ENCODE measurements at regions not wholly inside any gene's neighbourhood (a gene's known extent, or its start where the extent isn't known, plus 50 kb on each side); places are given as distances from the start of the nearest gene placed in this dataset.

DNA sequence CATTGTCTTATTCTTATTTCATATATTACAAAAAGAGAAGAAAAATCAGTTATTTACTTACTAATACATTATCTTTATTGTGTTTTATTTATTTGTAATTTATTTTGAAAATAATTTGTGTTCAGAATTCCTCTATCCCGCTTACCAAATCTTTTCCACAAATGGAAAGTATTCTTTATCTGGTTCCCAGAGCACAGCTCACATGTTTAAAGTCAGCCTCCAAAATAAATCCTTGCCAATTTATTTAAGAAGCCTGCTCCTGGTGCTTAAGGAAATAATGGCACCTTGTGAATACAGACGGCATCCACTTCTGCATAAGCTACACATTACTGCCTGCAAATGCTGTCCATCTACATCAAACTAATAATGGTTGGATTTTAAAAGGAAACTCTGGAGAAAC, 435.4 kb downstream of the MTRR start:
- DNase-seq (ENCODE audit: insufficient read length, low spot score) (no peak), FAIRE-seq (no peak)
- TF ChIP-seq, protein P1, sequence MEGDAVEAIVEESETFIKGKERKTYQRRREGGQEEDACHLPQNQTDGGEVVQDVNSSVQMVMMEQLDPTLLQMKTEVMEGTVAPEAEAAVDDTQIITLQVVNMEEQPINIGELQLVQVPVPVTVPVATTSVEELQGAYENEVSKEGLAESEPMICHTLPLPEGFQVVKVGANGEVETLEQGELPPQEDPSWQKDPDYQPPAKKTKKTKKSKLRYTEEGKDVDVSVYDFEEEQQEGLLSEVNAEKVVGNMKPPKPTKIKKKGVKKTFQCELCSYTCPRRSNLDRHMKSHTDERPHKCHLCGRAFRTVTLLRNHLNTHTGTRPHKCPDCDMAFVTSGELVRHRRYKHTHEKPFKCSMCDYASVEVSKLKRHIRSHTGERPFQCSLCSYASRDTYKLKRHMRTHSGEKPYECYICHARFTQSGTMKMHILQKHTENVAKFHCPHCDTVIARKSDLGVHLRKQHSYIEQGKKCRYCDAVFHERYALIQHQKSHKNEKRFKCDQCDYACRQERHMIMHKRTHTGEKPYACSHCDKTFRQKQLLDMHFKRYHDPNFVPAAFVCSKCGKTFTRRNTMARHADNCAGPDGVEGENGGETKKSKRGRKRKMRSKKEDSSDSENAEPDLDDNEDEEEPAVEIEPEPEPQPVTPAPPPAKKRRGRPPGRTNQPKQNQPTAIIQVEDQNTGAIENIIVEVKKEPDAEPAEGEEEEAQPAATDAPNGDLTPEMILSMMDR (IDR thresholded peaks at IDR 0.05; ENCODE audit: insufficient read depth, missing control alignments), result no peak

DNA sequence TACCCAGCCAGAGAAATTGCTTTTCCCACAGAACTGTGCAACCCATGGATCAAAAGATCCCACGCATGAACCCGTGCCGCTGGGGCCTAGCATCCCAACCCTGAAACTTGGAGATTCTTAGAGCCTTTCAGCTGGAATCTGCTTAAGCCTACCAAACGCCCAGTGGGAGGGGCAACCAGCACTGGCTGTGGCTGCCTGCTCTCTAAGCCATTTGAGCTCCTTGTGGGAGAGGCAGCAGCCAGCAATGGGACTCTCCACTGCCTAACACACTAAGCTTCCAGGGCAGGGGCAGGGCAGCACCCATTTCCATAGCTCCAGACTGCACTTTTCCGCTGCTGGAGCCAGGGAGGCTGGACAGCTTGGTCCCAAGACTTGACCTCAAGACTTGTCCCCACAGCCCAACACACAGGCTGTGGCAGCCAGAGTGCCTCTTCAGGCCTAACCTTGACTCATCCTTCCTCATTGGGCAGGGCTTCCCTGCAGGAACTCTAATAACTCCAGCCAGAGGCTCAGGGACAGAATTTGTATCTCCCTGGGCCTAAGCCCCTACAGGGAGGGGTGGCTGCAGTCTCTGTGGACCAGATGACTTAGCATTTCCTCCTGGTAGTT, 437.4 kb downstream of the MTRR start:
- DNase-seq (ENCODE audit: insufficient read length, low spot score) (no peak), FAIRE-seq (no peak)
- TF ChIP-seq, protein P1 (IDR thresholded peaks at IDR 0.05; ENCODE audit: insufficient read depth, missing control alignments), result no peak

DNA sequence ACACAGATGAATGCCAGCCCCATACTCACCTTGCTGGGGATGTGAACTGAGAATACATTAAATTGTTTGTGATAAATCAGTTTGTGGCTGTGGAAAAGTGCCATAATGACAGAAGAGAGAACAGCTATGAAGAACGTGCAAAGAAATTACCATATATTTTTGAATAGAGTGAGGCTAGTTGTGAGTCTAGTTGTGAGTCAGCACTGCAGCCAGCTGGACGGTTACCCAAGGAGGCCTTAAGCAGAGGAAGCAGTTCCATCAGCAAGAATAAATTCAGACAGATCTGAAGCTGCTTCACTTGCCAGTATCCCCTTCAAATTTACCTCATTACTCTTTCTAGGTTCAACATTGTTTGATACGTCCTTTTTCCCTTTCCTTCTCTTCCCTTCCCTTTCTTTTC, 446.0 kb downstream of the MTRR start:
- DNase-seq (ENCODE audit: insufficient read length, low spot score) (no peak), FAIRE-seq (no peak)
- TF ChIP-seq, protein P1 (IDR thresholded peaks at IDR 0.05; ENCODE audit: insufficient read depth, missing control alignments), result no peak

DNA sequence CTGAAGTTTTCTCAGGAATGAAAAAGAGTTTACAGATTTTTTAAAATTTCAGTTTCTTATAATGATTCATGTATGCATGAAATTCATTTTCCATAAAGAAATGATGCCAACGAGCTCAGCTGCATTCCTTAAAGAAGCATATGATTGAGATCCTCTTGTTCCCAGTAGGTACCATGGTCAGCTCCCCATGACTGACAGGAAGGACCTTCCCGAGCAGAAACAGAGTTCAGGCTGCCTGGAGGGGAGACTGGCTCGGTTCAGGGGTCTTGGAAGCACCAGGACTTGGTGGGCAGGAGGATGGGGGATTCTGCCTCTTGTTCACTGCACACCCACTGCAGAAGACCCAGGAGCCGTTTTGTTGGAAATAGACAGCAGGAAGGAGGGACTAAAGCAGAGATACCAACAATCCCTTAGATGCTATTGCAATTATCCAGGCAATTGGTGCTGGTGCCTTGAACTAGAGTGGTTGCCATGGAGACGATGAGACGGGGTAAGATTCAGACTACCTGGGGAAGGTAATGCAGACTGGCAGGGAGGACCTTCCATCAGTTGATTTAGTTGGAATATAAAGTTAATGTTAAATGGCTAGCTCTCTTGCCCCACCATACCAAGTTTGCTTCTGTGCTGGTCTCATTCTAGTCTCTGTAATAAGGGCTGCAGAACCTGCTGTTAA, 447.8 kb downstream of the MTRR start:
- FAIRE-seq, result no peak
- no peak for DNase-seq (ENCODE audit: insufficient read length, low spot score)
- TF ChIP-seq, protein P1 (IDR thresholded peaks at IDR 0.05; ENCODE audit: insufficient read depth, missing control alignments), result no peak

DNA sequence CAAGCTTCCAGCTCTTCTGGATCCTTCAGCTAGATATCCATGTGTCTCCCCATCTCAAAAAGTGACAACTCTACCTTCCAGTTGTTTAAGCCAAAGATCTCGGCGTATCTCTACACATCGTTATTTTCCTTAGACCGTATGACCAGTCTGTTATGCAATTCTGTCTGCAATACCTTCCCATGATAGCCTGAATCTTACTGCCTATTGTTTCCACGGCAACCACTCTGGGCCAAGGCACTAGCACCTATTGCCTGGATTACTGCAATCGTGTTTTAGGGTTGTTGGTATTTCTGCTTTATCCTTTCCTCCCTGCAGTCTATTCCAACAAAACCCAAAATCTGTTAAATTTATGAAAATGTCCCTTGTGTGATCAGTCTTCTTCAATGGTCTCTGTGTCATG, 448.4 kb downstream of the MTRR start:
- no peak for DNase-seq (ENCODE audit: insufficient read length, low spot score)
- no peak for FAIRE-seq
- TF ChIP-seq, protein P1 (IDR thresholded peaks at IDR 0.05; ENCODE audit: insufficient read depth, missing control alignments), result no peak

DNA sequence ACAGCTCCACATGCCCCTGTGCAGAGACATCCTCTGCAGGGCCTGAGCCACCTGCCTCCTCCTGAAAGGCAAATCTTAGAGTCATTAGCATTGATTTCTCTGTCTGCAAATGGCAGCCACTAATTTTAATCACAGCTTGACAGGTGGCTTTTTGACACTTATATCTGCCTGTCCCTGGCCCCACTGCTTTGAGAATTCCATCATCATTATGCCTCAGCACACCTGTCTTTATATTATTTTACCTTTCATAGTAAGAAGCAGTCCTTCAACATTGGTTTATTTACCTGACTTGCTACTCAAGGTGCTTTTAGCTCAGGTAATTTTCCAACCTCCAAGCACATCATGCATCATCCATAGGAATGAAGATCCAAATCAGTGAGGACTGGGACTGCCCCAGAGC, 451.3 kb downstream of the MTRR start:
- TF ChIP-seq, protein P1 (IDR thresholded peaks at IDR 0.05; ENCODE audit: insufficient read depth, missing control alignments), result no peak
- DNase-seq (ENCODE audit: insufficient read length, low spot score) (no peak), FAIRE-seq (no peak)

DNA sequence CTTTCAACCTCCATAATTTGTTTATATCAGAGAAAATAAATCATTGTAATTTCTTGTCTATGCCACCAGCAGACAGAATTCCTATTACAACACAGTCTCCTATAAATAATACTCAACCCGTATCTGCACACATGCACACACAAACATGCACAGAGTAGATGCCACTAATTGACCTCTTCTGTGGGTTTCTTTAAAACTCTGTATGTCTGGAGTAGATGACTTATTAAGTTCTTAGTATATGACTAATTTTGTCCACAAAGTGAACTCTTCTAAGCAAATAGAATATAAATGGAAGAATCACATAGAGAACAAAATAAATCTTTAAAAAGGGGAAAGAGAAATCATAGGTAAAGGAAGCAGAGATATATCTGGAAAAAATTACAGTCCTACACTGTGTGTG, 452.3 kb downstream of the MTRR start:
- FAIRE-seq (no peak), DNase-seq (ENCODE audit: insufficient read length, low spot score) (no peak)
- TF ChIP-seq, protein P1 (IDR thresholded peaks at IDR 0.05; ENCODE audit: insufficient read depth, missing control alignments), result no peak

Measured in D721Med (cell line).